Hindlimb muscle (tissue), 1 donor: ENCODE measurements at regions not wholly inside any gene's neighbourhood (a gene's known extent, or its start where the extent isn't known, plus 50 kb on each side); places are given as distances from the start of the nearest gene placed in this dataset.
"Not testable (repeated sequence)": the region's sequence is repeated elsewhere in the genome, so short reads cannot be mapped to it uniquely, and the experiment has no call there.

Experiments used
- DNase-seq: peaks from one replicate; pipeline ENCODE4 v3.0.0-alpha.2; 2013

- DNase-seq, result no peak
These were observed 959.2 kb downstream of the FAM133A start for GRCh38 chrX:94633237-94633636.

DNA sequence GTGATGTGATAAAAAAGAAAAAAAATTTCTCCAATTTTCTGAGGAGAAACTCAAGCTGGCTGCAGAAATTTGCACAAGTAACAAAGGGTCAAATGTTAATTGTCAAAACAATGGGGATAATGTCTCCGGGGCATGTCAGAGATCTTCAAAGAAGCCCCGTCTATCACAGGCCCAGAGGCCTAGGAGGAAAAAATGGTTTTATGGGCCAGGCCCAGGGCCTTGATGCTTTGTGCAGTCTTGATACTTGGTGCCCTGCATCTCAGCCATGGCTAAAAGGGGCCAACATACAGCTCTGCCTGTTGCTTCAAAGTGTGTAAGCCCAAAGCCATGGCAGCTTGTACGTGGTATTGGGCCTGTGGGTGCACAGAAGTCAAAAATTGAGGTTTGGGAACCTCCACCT is 961.0 kb downstream of the FAM133A start:
- no peak for DNase-seq

DNA sequence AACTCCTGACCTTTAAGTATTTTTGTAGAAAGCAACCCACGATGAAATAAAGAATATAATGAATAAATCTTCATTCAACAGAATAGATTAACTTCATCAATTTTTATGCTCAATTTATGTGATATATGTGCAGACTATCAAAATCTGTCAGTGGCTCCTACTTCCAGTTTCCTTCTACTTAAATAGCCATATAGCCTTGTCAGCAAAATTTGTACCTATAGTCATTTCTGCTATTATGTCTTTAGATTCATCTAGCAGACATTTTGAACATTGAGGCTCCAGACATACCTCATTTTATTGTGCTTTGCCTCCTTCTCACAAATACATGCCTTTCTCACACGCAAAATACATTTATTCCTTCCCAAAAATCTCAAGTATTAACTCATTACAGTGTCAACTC is 971.7 kb downstream of the FAM133A start:
- no peak for DNase-seq

DNA sequence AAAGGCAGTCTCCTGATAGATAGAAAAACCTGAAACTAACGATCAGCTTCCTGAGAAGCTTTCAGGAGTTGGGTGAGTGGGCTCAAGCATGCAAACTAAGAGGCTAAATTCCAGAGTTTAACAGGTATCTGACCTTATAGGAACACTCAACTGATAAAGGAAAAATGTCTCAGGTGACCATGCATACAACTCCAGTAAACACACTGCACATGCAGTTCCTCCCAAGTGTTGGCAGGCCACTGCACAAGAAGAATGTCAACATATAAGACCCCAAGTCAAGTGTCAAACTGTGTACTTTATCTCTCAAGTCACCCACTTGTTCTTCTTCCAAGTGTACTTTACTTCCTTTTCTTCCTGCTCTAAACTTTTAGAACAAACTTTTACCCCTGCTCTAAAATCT is 981.2 kb downstream of the FAM133A start:
- DNase-seq, result no peak

DNA sequence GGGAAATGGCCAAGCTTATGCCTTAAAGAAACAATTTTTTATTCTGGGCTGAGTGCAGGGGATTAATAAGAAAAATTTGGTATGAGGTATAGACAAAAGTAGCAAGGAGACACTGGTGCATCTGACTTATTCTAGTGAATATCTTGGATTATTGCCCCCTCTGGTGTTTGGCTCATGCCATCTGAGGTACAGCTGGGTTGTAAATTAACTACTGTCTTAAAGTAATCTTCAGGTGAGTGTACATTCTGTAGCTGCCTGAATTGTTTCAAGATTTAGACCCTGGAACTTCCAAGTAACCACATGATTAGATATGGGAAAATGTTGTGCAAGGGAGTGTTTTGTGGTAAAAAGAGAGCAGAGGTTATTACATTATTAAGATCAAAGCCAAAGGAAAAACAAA is 988.7 kb downstream of the FAM133A start:
- DNase-seq, result no peak

GRCh38 chrX:94676285-94676684 is 1002.3 kb downstream of the FAM133A start:
- no peak for DNase-seq

- peak; percentile 15 for DNase-seq
These were observed 1012.1 kb downstream of the FAM133A start for GRCh38 chrX:94686071-94686470.

DNA sequence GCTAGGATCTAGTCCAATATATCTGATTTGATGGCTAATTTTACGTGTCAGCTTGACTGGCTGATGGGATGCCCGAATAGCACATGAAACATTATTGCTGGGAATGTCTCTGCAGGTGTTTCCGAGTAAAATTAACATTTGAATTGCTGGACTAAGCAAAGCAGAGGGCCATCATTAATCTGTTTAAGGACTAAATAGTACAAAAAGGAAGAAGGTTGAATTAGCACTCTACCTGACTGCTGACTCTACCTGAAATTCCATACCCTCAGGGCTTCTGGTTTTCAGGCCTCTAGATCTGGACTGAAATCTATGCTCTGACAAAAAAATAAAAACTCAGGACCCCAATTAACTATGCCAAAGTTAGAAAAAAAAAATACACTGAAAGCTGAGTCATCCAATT is 1021.9 kb downstream of the FAM133A start:
- no peak for DNase-seq

DNA sequence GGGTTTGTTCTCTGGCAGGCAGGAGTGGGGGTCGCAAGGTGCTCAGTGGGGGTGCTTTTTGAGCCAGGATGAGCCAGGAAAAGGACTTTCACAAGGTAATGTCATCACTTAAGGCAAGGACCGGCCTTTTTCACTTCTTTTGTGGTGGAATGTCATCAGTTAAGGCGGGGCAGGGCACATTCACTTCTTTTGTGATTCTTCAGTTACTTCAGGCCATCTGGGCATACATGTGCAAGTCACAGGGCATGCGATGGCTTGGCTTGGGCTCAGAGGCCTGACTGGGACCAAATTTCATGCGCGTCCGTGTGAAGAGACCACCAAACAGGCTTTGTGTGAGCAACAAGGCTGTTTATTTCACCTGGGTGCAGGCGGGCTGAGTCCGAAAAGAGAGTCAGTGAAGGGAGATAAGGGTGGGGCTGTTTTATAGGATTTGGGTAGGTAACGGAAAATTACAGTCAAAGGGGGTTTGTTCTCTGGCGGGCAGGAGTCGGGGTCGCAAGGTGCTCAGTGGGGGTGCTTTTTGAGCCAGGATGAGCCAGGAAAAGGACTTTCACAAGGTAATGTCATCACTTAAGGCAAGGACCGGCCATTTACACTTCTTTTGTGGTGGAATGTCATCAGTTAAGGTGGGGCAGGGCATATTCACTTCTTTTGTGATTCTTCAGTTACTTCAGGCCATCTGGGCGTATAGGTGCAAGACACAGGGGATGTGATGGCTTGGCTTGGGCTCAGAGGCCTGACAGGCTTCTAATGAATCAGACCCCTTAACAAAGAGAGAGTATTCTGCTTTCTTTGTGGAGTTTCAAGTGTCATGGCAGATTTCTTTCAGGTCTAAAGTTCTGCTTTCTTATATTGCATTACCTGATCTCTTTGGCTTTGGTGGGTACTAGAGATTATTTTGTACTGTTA is 1030.6 kb downstream of the FAM133A start:
- not testable (repeated sequence) for DNase-seq

- DNase-seq, result no peak
These were observed 1047.4 kb downstream of the FAM133A start for GRCh38 chrX:94721386-94721785.

- no peak for DNase-seq
These were observed 1048.6 kb downstream of the FAM133A start for GRCh38 chrX:94722578-94722977.

DNA sequence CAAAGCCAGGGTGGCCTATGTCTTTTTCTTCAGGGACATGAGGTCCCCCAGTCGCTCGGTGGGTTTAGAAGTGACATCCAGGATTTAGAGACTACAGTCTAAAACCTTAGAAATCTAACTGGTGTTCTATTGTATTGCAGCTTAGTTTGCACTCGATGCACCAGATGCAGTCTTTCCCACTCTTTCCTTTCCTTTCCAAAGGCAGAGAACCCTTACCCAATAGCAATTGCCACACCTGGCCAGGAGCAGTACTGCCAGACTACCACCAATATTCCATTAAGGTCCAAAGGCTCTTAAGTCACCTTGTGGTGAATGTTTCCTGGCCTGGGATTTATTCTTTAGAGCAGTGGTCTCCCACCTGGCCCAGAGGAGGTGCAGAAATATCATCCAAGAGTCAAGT is 1068.8 kb downstream of the FAM133A start:
- no peak for DNase-seq

DNA sequence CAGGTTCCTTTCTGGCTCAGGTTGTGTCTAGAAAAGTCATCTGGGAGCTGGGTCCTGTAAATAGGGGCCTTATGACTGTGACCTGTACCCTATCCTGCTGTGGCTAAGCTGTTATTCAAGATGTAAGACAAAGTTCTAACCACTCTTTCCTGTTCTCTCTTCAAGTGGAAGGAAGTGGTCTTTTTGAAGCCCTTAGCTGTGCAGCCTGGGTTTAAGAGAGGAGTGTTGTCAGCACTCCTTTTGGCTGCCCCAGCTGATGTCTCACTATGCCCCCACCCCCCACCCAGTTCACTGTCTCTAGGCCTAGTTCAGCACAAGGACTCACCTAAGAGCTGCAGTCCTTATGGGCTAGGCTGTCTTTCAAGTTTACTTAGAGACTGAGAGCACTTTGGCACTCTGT is 1069.5 kb downstream of the FAM133A start:
- DNase-seq, result no peak

- no peak for DNase-seq
These were observed 1070.8 kb downstream of the FAM133A start for GRCh38 chrX:94744786-94745185.

GRCh38 chrX:94751611-94752010 is 1077.6 kb downstream of the FAM133A start:
- no peak for DNase-seq

GRCh38 chrX:94752434-94753169 is 1078.6 kb downstream of the FAM133A start:
- DNase-seq, result no peak

- no peak for DNase-seq
These were observed 1084.1 kb downstream of the FAM133A start for GRCh38 chrX:94758130-94758529.

DNA sequence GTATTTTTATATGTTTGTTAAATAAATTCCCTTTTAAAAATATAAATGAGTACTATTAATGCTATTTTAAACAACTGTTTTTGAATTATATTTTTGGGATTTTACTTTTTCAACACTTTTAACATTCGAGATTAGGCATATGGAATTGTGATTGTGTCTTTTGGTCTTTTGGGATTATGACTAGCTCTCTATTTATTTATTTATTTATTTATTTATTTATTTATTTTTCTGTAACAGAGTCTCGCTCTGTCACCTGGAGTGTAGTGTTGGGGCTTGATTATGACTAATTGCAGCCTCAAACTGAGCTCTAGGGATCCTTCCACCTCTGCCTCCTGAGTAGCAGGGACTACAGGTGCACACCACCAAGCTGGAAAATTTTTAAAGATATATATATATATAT is 1101.6 kb downstream of the FAM133A start:
- no peak for DNase-seq

- no peak for DNase-seq
These were observed 1139.5 kb downstream of the FAM133A start for GRCh38 chrX:94813541-94813940.

GRCh38 chrX:94814216-94814615 is 1140.2 kb downstream of the FAM133A start:
- DNase-seq, result no peak

DNA sequence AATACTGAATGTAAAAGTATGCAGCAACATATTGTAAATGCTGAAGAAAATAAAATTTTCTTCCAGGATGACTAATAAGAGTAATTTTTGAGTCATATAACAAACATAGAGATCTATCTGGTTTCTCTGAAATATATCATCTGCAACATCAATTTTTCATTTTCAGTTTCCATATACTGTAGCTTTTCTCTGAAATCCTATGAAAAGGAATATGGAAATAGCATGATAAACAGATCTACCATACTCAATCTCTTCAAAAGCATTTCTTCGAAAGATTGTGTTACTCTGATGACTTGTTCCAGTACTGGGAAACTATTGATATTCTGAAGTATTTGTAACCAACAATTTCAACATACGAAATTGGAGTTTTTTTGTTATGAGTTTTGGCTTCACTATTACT is 1156.7 kb downstream of the FAM133A start:
- DNase-seq, result no peak

DNA sequence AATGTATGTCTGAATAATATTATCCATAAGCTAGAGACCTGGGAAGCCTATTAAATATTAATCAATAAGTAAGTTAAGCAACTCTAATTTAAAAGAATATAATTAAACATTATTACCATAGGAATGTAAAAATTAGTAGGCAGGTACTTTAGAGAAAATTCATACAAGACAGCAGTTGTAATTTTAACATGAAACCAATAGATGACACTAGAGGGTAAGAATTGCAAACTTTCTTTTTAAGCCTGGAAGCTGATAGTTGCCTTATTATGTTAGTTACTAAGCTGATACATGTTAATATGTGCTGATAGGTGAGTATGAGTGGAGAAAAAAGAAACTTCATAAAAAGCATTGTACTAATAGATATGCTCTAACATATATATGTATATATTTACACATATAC is 1157.4 kb downstream of the FAM133A start:
- DNase-seq, result no peak

- no peak for DNase-seq
These were observed 1160.2 kb downstream of the FAM133A start for GRCh38 chrX:94834226-94834625.

DNA sequence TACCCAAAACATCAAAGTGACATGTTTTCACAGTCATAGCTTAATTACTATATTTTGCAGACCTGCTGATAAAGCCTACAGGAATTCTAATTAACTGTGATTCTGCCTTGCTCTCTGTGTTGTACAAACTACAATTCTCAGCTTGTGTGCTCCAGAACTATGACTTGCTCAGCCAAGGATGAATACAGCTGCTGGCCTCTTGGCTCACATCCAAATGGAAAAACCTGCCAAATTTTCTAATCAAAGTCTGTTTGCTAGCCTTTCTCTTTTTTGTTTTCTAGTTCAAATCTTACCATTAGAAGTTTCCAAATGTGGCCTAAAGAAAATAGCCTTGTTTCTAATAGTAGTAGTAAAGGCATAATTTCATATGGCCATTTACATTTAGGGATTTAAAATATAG is 1176.8 kb downstream of the FAM133A start:
- DNase-seq, result peak; percentile 56
